ENCODE measurements at regions not wholly inside any gene's neighbourhood (a gene's known extent, or its start where the extent isn't known, plus 50 kb on each side); places are given as distances from the start of the nearest gene placed in this dataset.

DNA sequence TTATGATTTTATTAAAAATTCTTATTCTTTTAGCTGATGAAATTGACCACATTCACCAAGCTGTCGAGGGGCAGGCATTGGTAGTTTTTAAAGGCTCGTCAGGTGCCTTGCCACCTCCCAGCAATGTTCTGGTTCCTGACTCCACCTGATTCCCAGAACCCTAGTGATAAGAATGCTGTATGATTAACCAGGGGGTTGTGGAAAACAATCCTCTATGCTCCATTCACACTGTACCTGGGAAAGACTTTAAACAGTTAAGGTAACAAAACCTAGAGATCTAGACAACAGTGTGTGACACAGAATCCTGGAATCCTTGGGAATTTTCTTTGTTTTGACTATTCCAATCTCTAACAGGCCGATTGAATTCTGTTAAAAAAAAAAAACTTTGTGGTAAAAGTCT is 165.7 kb upstream of the OLIG3 start:
- TF ChIP-seq MAFK (IDR thresholded peaks at IDR 0.05; ENCODE audit: low read depth, low read length) (no peak), CHD2 (IDR thresholded peaks at IDR 0.05; ENCODE audit: low read length) (no peak), JUND (IDR thresholded peaks at IDR 0.05; ENCODE audit: low read length) (no peak), CREB1 (IDR thresholded peaks at IDR 0.05) (no peak), HDAC6 (IDR thresholded peaks at IDR 0.05; ENCODE audit: low read depth, low read length) (no peak)
- H3K14ac ChIP-seq (ENCODE audit: insufficient read length), result no peak overlapping the region
- H2BK5ac ChIP-seq (ENCODE audit: low read depth, low read length), result no peak overlapping the region
- H2BK20ac ChIP-seq (ENCODE audit: low read length), result no peak overlapping the region
- no peak overlapping the region for H3K4ac ChIP-seq (replicated peaks; ENCODE audit: insufficient read length, low read depth, low read length)
- POLR2A ChIA-PET (ENCODE audit: partially characterized antibody), result no interaction called here
- H4K20me1 ChIP-seq (replicated peaks in 1 of 2; ENCODE audit: control insufficient read depth in 1 of 2, insufficient read depth in 2 of 2, low read length in 2 of 2), result no peaks in the 10 kb centered on the region
- no peak overlapping the region for H3K23ac ChIP-seq (ENCODE audit: insufficient read length)
- no peak overlapping the region for H3K56ac ChIP-seq (replicated peaks; ENCODE audit: insufficient read length, low read depth, low read length)
- H4K8ac ChIP-seq (ENCODE audit: extremely low read depth, insufficient read depth, low read length), result no peak overlapping the region
- H3K27ac ChIP-seq (ENCODE audit: low read depth, low read length), result no peak overlapping the region
- no peak overlapping the region for H4K91ac ChIP-seq (replicated peaks; ENCODE audit: insufficient read length, low read length)
- H2BK15ac ChIP-seq (ENCODE audit: low read length), result no peak overlapping the region
- H3K18ac ChIP-seq (ENCODE audit: extremely low read depth, low read length), result no peak overlapping the region
- peaks cover 12 to 16% of the 10 kb centered on the region in 2 experiments; a peak in 2 of 4 replicates for H3K9me3 ChIP-seq (ENCODE audit: insufficient read depth in 2 of 2, low read depth in 1 of 2, low read length in 1 of 2)
- peaks cover 0 to 1% (median 0%) of the 10 kb centered on the region in 4 experiments; a peak in 1 of 7 replicates for H3K27me3 ChIP-seq (replicated peaks in 1 of 4; ENCODE audit: control insufficient read depth in 3 of 4, extremely low read depth in 1 of 4, insufficient read depth in 3 of 4, low read length in 3 of 4)
- no peaks in the 10 kb centered on the region for H3K36me3 ChIP-seq (ENCODE audit: control insufficient read depth in 2 of 4, insufficient read depth in 4 of 4, low read length in 3 of 4)
- 86% methylated on average over 3 of the region's 3 CpGs; no CpG with 5 or more reads in 1 of the 2 experiments for WGBS, 2 experiments (ENCODE audit: extremely low coverage in 1 of 2, insufficient coverage in 1 of 2, insufficient read length in 1 of 2, insufficient replicate concordance in 2 of 2, low coverage in 1 of 2, low lambda C conversion rate in 2 of 2, missing lambda C conversion rate in 1 of 2)
- H3K4me1 ChIP-seq (replicated peaks in 1 of 4; ENCODE audit: control insufficient read depth in 3 of 4, insufficient read depth in 4 of 4, low read length in 3 of 4), result no peaks in the 10 kb centered on the region
- no peak overlapping the region for H2BK12ac ChIP-seq (ENCODE audit: low read depth, low read length)
- no peak overlapping the region for H2AFZ ChIP-seq (ENCODE audit: low read length)
- no peak overlapping the region for H2BK120ac ChIP-seq (replicated peaks; ENCODE audit: low read depth, low read length)
- no peak overlapping the region for H4K5ac ChIP-seq (ENCODE audit: insufficient read length, low read depth, low read length)
- no peaks in the 10 kb centered on the region for H3K79me2 ChIP-seq (ENCODE audit: control insufficient read depth in 1 of 2, insufficient read depth in 2 of 2, low read length in 2 of 2)
- no peaks in the 10 kb centered on the region for H3K79me1 ChIP-seq (ENCODE audit: low read depth, low read length)
- H3K4me3 ChIP-seq (ENCODE audit: extremely low read depth in 1 of 4, insufficient read depth in 2 of 4, low read depth in 3 of 4, low read length in 4 of 4), result no peak overlapping the region
- no peak overlapping the region for H2AK5ac ChIP-seq (ENCODE audit: low read depth, low read length)
- H3K4me2 ChIP-seq (ENCODE audit: insufficient read depth in 1 of 2, low read depth in 2 of 2, low read length in 2 of 2), result no peak overlapping the region
- DNase-seq (ENCODE audit: low read depth in 1 of 2, low spot score in 2 of 2) (no peak), FAIRE-seq (no peak)
- H3K23me2 ChIP-seq (ENCODE audit: low read depth, low read length), result no peaks in the 10 kb centered on the region
- no peak overlapping the region for H3K9ac ChIP-seq (replicated peaks in 1 of 4; ENCODE audit: extremely low read depth in 1 of 4, low read depth in 3 of 4, low read length in 3 of 4)
- CTCF ChIA-PET (ENCODE audit: partially characterized antibody), result no interaction called here

Measured in H1 (cell line).